Left renal cortex interstitium (tissue), 4 donors: ENCODE measurements at regions not wholly inside any gene's neighbourhood (a gene's known extent, or its start where the extent isn't known, plus 50 kb on each side); places are given as distances from the start of the nearest gene placed in this dataset.
"Not testable (repeated sequence)": the region's sequence is repeated elsewhere in the genome, so short reads cannot be mapped to it uniquely, and the experiment has no call there.

Source experiments
- DNase-seq, 4 donors: peaks; one replicate each; pipeline ENCODE4 v3.0.0-alpha.2; 2013; ENCODE audit warnings: low read depth in 4 of 4, low spot score in 2 of 4, missing footprints in 1 of 4

- no peak for DNase-seq
Measured at GRCh38 chr13:58318495-58319167, 687.1 kb downstream of the PCDH17 start.

- no peak for DNase-seq
Measured at GRCh38 chr13:58324161-58324560, 692.6 kb downstream of the PCDH17 start.

- no peak for DNase-seq
Measured at GRCh38 chr13:58329746-58330145, 698.2 kb downstream of the PCDH17 start.

- no peak for DNase-seq
Measured at GRCh38 chr13:58340895-58341294, 709.4 kb downstream of the PCDH17 start.

GRCh38 chr13:58341318-58341717 is 709.8 kb downstream of the PCDH17 start:
- DNase-seq: no peak

- DNase-seq: no peak
Measured at GRCh38 chr13:58343076-58343475, 711.5 kb downstream of the PCDH17 start.

- not testable (repeated sequence) for DNase-seq
Measured at GRCh38 chr13:58352100-58352499, 720.6 kb downstream of the PCDH17 start.

GRCh38 chr13:58369936-58370335 is 738.4 kb downstream of the PCDH17 start:
- DNase-seq: peak in 1 of 4 donors; percentile 9

- no peak for DNase-seq
Measured at GRCh38 chr13:58376349-58376748, 744.8 kb downstream of the PCDH17 start.

GRCh38 chr13:58376775-58377174 is 745.2 kb downstream of the PCDH17 start:
- no peak for DNase-seq

- DNase-seq: peak in 1 of 4 donors; percentile 17
Measured at GRCh38 chr13:58379221-58379620, 747.7 kb downstream of the PCDH17 start.

- DNase-seq: not testable (repeated sequence)
Measured at GRCh38 chr13:58385336-58385735, 753.8 kb downstream of the PCDH17 start.

- DNase-seq: no peak
Measured at GRCh38 chr13:58397596-58398387, 766.2 kb downstream of the PCDH17 start.

GRCh38 chr13:58399263-58399662 is 767.7 kb downstream of the PCDH17 start:
- no peak for DNase-seq

- no peak for DNase-seq
Measured at GRCh38 chr13:58406545-58406944, 775.0 kb downstream of the PCDH17 start.

GRCh38 chr13:58429917-58430316 is 798.4 kb downstream of the PCDH17 start:
- no peak for DNase-seq

- no peak for DNase-seq
Measured at GRCh38 chr13:58434943-58435342, 803.4 kb downstream of the PCDH17 start.

- no peak for DNase-seq
Measured at GRCh38 chr13:58437427-58437826, 805.9 kb downstream of the PCDH17 start.

- no peak for DNase-seq
Measured at GRCh38 chr13:58446979-58447378, 815.4 kb downstream of the PCDH17 start.

GRCh38 chr13:58452123-58452623 is 820.6 kb downstream of the PCDH17 start:
- no peak for DNase-seq

GRCh38 chr13:58455094-58455493 is 823.5 kb downstream of the PCDH17 start:
- DNase-seq: no peak

- DNase-seq: no peak
Measured at GRCh38 chr13:58461217-58461616, 829.7 kb downstream of the PCDH17 start.
